ENCODE measurements at regions not wholly inside any gene's neighbourhood (a gene's known extent, or its start where the extent isn't known, plus 50 kb on each side); places are given as distances from the start of the nearest gene placed in this dataset.

DNA sequence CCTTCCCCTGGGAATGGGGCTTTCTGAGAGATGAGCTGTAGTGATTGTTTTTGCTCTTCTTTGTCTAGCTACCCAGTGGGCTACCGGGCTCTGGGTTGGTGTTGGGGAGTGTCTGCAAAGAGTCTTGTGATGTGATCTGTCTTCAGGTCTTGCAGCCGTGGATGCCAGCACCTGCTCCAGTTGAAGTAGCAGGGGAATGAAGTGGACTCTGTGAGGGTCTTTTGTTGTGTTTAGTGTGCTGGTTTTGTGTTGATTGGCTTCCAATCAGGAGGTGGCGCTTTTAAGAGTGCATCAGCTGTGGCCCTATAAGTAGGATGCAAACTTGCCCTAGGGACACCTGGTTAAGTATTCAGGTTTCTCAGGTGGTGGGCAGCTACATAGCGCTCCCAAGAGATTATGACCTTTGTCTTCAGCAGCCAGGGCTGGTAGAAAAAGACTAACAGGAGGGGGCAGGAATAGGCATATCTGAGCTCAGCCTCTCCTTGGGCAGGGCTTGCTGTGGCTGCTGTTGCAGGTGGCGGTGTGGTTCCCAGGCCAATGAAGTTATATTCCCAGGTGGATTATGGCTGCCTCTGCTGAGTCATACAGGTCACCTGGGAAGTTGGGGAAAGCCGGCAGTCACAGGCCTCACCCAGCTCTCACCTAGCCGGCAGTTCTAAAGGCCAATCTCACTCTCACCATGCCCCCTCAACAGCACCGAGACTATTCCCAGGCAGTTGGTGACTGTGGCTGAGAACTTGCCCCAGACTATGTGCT lies 315.7 kb upstream of the C11orf87 start:
- DNase-seq = no peak
- Histone ChIP-seq H3K4me1 (ENCODE audit: insufficient read depth, low read length) (no peaks in the 10 kb centered on the region), H3K9me3 (ENCODE audit: control insufficient read depth in 1 of 2, insufficient read depth in 1 of 2, low read length in 2 of 2) (no peaks in the 10 kb centered on the region), H3K27me3 (ENCODE audit: control insufficient read depth in 1 of 2, insufficient read depth in 2 of 2, low read length in 2 of 2) (no peaks in the 10 kb centered on the region), H3K4me3 (ENCODE audit: low read length) (no peak overlapping the region), H3K27ac (ENCODE audit: low read depth in 1 of 2, low read length in 2 of 2) (no peak overlapping the region), H3K36me3 (ENCODE audit: insufficient read depth, low read length) (no peaks in the 10 kb centered on the region)
- H3K36me3 Mint-ChIP-seq (ENCODE audit: low read depth) = no peaks in the 10 kb centered on the region
- intact Hi-C loops (cut with DNase I, micrococcal nuclease) = no loop called here
- peaks cover 9% of the 10 kb centered on the region for H3K27me3 Mint-ChIP-seq
- CTCF ChIA-PET = no interaction called here
- H3K27ac Mint-ChIP-seq = no peak overlapping the region
- POLR2A ChIA-PET = no interaction called here
- no peak overlapping the region for H3K4me3 Mint-ChIP-seq
- no peak for ATAC-seq (ENCODE audit: poor library complexity)
- TF ChIP-seq, protein P1, sequence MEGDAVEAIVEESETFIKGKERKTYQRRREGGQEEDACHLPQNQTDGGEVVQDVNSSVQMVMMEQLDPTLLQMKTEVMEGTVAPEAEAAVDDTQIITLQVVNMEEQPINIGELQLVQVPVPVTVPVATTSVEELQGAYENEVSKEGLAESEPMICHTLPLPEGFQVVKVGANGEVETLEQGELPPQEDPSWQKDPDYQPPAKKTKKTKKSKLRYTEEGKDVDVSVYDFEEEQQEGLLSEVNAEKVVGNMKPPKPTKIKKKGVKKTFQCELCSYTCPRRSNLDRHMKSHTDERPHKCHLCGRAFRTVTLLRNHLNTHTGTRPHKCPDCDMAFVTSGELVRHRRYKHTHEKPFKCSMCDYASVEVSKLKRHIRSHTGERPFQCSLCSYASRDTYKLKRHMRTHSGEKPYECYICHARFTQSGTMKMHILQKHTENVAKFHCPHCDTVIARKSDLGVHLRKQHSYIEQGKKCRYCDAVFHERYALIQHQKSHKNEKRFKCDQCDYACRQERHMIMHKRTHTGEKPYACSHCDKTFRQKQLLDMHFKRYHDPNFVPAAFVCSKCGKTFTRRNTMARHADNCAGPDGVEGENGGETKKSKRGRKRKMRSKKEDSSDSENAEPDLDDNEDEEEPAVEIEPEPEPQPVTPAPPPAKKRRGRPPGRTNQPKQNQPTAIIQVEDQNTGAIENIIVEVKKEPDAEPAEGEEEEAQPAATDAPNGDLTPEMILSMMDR (IDR thresholded peaks at IDR 0.05) = no peak
- no peaks in the 10 kb centered on the region for H3K4me1 Mint-ChIP-seq (ENCODE audit: low read depth)
- H3K9me3 Mint-ChIP-seq = no peaks in the 10 kb centered on the region

GRCh38 chr11:109109150-109109549 lies 312.8 kb upstream of the C11orf87 start:
- H3K36me3 Mint-ChIP-seq (ENCODE audit: low read depth) = no peaks in the 10 kb centered on the region
- no peaks in the 10 kb centered on the region for H3K9me3 ChIP-seq (ENCODE audit: control insufficient read depth in 1 of 2, insufficient read depth in 1 of 2, low read length in 2 of 2)
- DNase-seq (no peak), ATAC-seq (ENCODE audit: poor library complexity) (no peak)
- no peaks in the 10 kb centered on the region for H3K9me3 Mint-ChIP-seq
- no peak overlapping the region for H3K4me3 Mint-ChIP-seq
- H3K4me1 Mint-ChIP-seq (ENCODE audit: low read depth) = no peaks in the 10 kb centered on the region
- no peaks in the 10 kb centered on the region for H3K36me3 ChIP-seq (ENCODE audit: insufficient read depth, low read length)
- H3K4me1 ChIP-seq (ENCODE audit: insufficient read depth, low read length) = no peaks in the 10 kb centered on the region
- CTCF ChIA-PET = no interaction called here
- H3K27ac Mint-ChIP-seq = no peak overlapping the region
- intact Hi-C loops (cut with DNase I, micrococcal nuclease) = no loop called here
- H3K27me3 Mint-ChIP-seq = peaks cover 9% of the 10 kb centered on the region
- H3K27ac ChIP-seq (ENCODE audit: low read depth in 1 of 2, low read length in 2 of 2) = no peak overlapping the region
- H3K4me3 ChIP-seq (ENCODE audit: low read length) = no peak overlapping the region
- no peaks in the 10 kb centered on the region for H3K27me3 ChIP-seq (ENCODE audit: control insufficient read depth in 1 of 2, insufficient read depth in 2 of 2, low read length in 2 of 2)
- POLR2A ChIA-PET = no interaction called here
- TF ChIP-seq, protein P1 (IDR thresholded peaks at IDR 0.05) = no peak

DNA sequence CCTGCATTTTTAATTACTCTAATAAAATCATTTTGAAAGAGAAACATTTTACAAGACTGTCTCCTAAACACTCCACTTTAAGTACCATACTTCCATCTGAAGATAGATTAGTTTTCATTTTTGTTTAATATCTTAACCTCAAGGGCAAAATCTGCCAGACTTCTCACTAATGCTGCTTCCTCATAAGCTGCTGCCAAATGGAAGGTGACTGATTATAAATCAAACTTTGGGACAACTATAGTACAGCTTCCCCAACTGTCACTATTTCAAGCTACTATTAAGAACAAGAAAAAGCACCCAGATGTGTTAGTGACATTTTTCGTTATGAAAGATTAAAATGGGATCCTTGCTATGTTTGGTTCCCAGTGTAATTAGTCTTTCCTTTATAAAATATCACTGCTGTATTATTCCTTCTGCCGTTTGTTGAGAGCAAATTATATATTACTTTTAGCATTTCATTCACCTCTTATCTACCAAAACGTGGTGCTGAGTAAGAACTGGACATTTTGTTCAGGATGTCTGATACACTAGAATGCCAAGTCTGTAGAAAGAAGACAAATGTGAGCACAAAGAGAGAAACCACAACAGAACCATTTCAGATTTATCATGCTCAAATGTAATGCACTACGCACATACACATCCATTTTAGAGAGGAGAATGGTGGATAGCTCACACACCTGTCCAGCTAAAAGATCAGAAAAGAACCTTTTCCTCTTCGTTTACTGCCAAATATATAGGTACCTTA lies 312.2 kb upstream of the C11orf87 start:
- TF ChIP-seq, protein P1 (IDR thresholded peaks at IDR 0.05) = no peak
- Mint-ChIP-seq H3K27ac (no peak overlapping the region), H3K36me3 (ENCODE audit: low read depth) (no peaks in the 10 kb centered on the region), H3K9me3 (no peaks in the 10 kb centered on the region), H3K4me3 (no peak overlapping the region), H3K27me3 (peaks cover 9% of the 10 kb centered on the region), H3K4me1 (ENCODE audit: low read depth) (no peaks in the 10 kb centered on the region)
- Histone ChIP-seq H3K27ac (ENCODE audit: low read depth in 1 of 2, low read length in 2 of 2) (no peak overlapping the region), H3K27me3 (ENCODE audit: control insufficient read depth in 1 of 2, insufficient read depth in 2 of 2, low read length in 2 of 2) (no peaks in the 10 kb centered on the region), H3K4me1 (ENCODE audit: insufficient read depth, low read length) (no peaks in the 10 kb centered on the region), H3K36me3 (ENCODE audit: insufficient read depth, low read length) (no peaks in the 10 kb centered on the region), H3K9me3 (ENCODE audit: control insufficient read depth in 1 of 2, insufficient read depth in 1 of 2, low read length in 2 of 2) (no peaks in the 10 kb centered on the region), H3K4me3 (ENCODE audit: low read length) (no peak overlapping the region)
- CTCF ChIA-PET = no interaction called here
- POLR2A ChIA-PET = no interaction called here
- no peak for ATAC-seq (ENCODE audit: poor library complexity)
- no peak for DNase-seq
- intact Hi-C loops (cut with DNase I, micrococcal nuclease) = no loop called here

All from CD4-positive, alpha-beta T cell (primary cell).